NB4 (cell line): ENCODE measurements at regions not wholly inside any gene's neighbourhood (a gene's known extent, or its start where the extent isn't known, plus 50 kb on each side); places are given as distances from the start of the nearest gene placed in this dataset.

ENCODE experiments used
- CTCF ChIP-seq: IDR thresholded peaks from one replicate; pipeline ENCODE4 v1.5.1; 2012; ENCODE audit warnings: low read depth, low read length
- POLR2A ChIP-seq: IDR thresholded peaks from 2 replicates; pipeline ENCODE4 v1.6.1; 2011; ENCODE audit warnings: mild to moderate bottlenecking; ENCODE audit not compliant: insufficient read length; ENCODE audit errors: extremely low read depth

GRCh38 chr4:54909961-54910360 lies 215.4 kb downstream of the KDR start:
- TF ChIP-seq CTCF, result no peak
- no peak for TF ChIP-seq POLR2A
